ENCODE measurements at regions not wholly inside any gene's neighbourhood (a gene's known extent, or its start where the extent isn't known, plus 50 kb on each side); places are given as distances from the start of the nearest gene placed in this dataset.

DNA sequence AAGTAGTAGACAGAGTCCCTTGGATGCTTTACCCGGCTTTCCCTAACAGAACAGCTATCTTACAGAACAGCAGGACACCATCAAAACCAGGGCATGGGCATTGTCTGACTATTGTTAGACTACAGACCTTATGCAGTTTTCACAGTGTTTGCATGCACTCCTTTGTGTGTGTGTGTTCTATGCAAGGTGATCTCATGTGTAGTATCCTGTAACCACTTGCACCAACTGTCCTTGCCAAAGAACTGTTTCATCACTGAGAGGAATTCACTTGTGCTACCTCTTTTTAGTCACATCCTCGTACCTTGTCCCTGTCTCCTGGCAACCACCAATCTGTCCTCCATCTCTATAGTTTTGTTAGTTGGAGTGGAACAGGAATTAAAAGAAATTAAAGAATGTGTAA, 183.6 kb upstream of the PZP start:
- Histone ChIP-seq H2AFZ (ENCODE audit: low read length) (no peak overlapping the region), H3K9ac (ENCODE audit: extremely low read depth, insufficient read length, low read length) (no peak overlapping the region), H4K91ac (ENCODE audit: insufficient read length, low read depth, low read length) (no peak overlapping the region), H3K9me3 (ENCODE audit: control insufficient read depth, low read depth, low read length) (no peaks in the 10 kb centered on the region), H4K8ac (replicated peaks; ENCODE audit: insufficient read length, low read depth, low read length) (no peak overlapping the region), H3K27ac (ENCODE audit: insufficient read length, low read depth, low read length) (no peak overlapping the region), H3K27me3 (ENCODE audit: insufficient read depth, low read length) (no peaks in the 10 kb centered on the region), H2BK5ac (ENCODE audit: insufficient read length, low read length) (no peak overlapping the region), H3K23ac (ENCODE audit: insufficient read length, low read depth, low read length) (no peak overlapping the region), H3K4me1 (ENCODE audit: insufficient read depth, low read length) (peaks cover 2% of the 10 kb centered on the region; the same call in 1 of the 2 replicates), H2AK5ac (ENCODE audit: insufficient read length, low read length) (no peak overlapping the region), H2BK15ac (ENCODE audit: low read depth, low read length) (no peak overlapping the region), H4K5ac (ENCODE audit: insufficient read length, low read depth, low read length) (no peak overlapping the region), H3K23me2 (ENCODE audit: insufficient read length, low read depth, low read length, poor library complexity, severe bottlenecking) (no peaks in the 10 kb centered on the region), H3K79me2 (ENCODE audit: insufficient read depth, low read length) (no peaks in the 10 kb centered on the region), H3K79me1 (ENCODE audit: insufficient read depth, low read depth, low read length, poor library complexity, severe bottlenecking) (no peaks in the 10 kb centered on the region), H3K4ac (ENCODE audit: low read depth, low read length) (no peak overlapping the region), H2BK120ac (ENCODE audit: low read depth, low read length, poor library complexity, severe bottlenecking) (no peak overlapping the region), H3K18ac (ENCODE audit: insufficient read length, low read depth, low read length) (no peak overlapping the region), H3T11ph (ENCODE audit: low read length) (no peak overlapping the region), H3K14ac (ENCODE audit: insufficient read depth, low read length) (no peak overlapping the region), H2BK20ac (ENCODE audit: low read depth, low read length, poor library complexity, severe bottlenecking) (no peak overlapping the region), H3K4me2 (ENCODE audit: insufficient read depth, insufficient read length, low read length) (no peak overlapping the region), H2BK12ac (ENCODE audit: insufficient read length, low read depth, low read length) (no peak overlapping the region), H4K20me1 (ENCODE audit: control insufficient read depth, insufficient read depth, insufficient read length) (no peaks in the 10 kb centered on the region), H3K56ac (ENCODE audit: insufficient read length, low read depth, low read length) (no peak overlapping the region)
- Mint-ChIP-seq H3K27me3 (ENCODE audit: low read depth) (peaks cover 1% of the 10 kb centered on the region; the same call in 1 of the 2 replicates), H3K4me1 (peaks cover 17 to 18% of the 10 kb centered on the region in 2 experiments), H3K36me3 (ENCODE audit: insufficient read depth in 1 of 3, low read depth in 3 of 3) (peaks cover 0 to 9% (median 8%) of the 10 kb centered on the region in 3 experiments; a peak in 5 of 7 replicates), H3K9me3 (no peaks in the 10 kb centered on the region), H3K27ac (peak overlapping the region in 1 of 3 experiments; percentile 74; a peak in 2 of 7 replicates), H3K4me3 (no peak overlapping the region)
- WGBS (ENCODE audit: extremely low coverage, insufficient read length, low lambda C conversion rate): no CpG with 5 or more reads among the region's 2 CpGs
- TF ChIP-seq CTCF (conservative IDR thresholded peaks at IDR 0.05): no peak
- DNase-seq: no peak

Measured in H9 (cell line).